ENCODE measurements at regions not wholly inside any gene's neighbourhood (a gene's known extent, or its start where the extent isn't known, plus 50 kb on each side); places are given as distances from the start of the nearest gene placed in this dataset.

DNA sequence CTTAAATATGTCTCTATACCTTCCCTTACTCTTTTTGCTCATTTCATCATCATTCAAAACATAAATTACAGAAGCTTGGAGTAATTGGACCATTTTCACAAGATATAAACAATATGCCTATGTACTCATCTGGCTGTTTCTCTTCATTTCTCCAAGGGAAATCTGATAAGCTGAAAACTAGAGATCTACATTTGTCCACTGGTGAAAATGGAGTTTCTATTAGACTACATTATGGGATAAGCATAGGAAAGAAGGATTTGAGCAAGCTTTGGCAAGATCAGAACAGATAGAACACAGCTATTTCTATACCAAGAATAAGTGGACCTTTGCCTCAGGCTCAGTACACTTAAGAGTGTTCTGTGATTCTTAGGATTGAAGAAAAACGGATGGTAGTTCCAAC is 404.4 kb downstream of the GASK1B start:
- ChIA-PET POLR2A (ENCODE audit: unreplicated experiment) (no interaction called here), CTCF (no interaction called here)
- no peaks in the 10 kb centered on the region; the same call in 1 of the 2 replicates for H3K79me2 ChIP-seq (ENCODE audit: low read depth)
- H3K36me3 ChIP-seq (ENCODE audit: low read depth) = no peaks in the 10 kb centered on the region
- no peak overlapping the region for H2AFZ ChIP-seq
- intact Hi-C loops (cut with micrococcal nuclease; ENCODE audit: unreplicated experiment) = no loop called here
- H3K4me1 ChIP-seq (replicated peaks; ENCODE audit: insufficient read depth) = no peaks in the 10 kb centered on the region
- H3K27ac ChIP-seq = no peak overlapping the region
- TF ChIP-seq EZH2 (IDR thresholded peaks at IDR 0.05; ENCODE audit: low read depth) = no peak
- no peak for TF ChIP-seq CTCF (conservative IDR thresholded peaks at IDR 0.05)
- H3F3A ChIP-seq (ENCODE audit: insufficient read depth, low read depth) = no peaks in the 10 kb centered on the region
- BruUV-seq (replicated peaks) = no TSS peak
- no peaks in the 10 kb centered on the region for H3K9me3 ChIP-seq (ENCODE audit: insufficient read depth, low read depth)
- no peaks in the 10 kb centered on the region for H3K27me3 ChIP-seq (ENCODE audit: insufficient read depth, low read depth)
- no peak overlapping the region for H3K4me3 ChIP-seq
- H4K20me1 ChIP-seq (ENCODE audit: insufficient read depth) = no peaks in the 10 kb centered on the region
- no peak for DNase-seq
- no peaks in the 10 kb centered on the region; the same call in 1 of the 2 replicates for H3K9me2 ChIP-seq (ENCODE audit: insufficient read depth)
- H3K4me2 ChIP-seq = no peak overlapping the region

GRCh38 chr4:157763490-157763889 is 409.3 kb downstream of the GASK1B start:
- Histone ChIP-seq H3K4me2 (no peak overlapping the region), H3K79me2 (ENCODE audit: low read depth) (no peaks in the 10 kb centered on the region; the same call in 1 of the 2 replicates), H3K27me3 (ENCODE audit: insufficient read depth, low read depth) (no peaks in the 10 kb centered on the region), H3K4me3 (no peak overlapping the region), H3K27ac (no peak overlapping the region), H3K36me3 (ENCODE audit: low read depth) (no peaks in the 10 kb centered on the region), H2AFZ (no peak overlapping the region), H3K9me2 (ENCODE audit: insufficient read depth) (no peaks in the 10 kb centered on the region; the same call in 1 of the 2 replicates), H3K4me1 (replicated peaks; ENCODE audit: insufficient read depth) (no peaks in the 10 kb centered on the region), H3F3A (ENCODE audit: insufficient read depth, low read depth) (no peaks in the 10 kb centered on the region), H4K20me1 (ENCODE audit: insufficient read depth) (no peaks in the 10 kb centered on the region), H3K9me3 (ENCODE audit: insufficient read depth, low read depth) (no peaks in the 10 kb centered on the region)
- intact Hi-C loops (cut with micrococcal nuclease; ENCODE audit: unreplicated experiment) = no loop called here
- POLR2A ChIA-PET (ENCODE audit: unreplicated experiment) = no interaction called here
- no TSS peak for BruUV-seq (replicated peaks)
- CTCF ChIA-PET = no interaction called here
- DNase-seq = no peak
- TF ChIP-seq EZH2 (IDR thresholded peaks at IDR 0.05; ENCODE audit: low read depth) (no peak), CTCF (conservative IDR thresholded peaks at IDR 0.05) (no peak)

DNA sequence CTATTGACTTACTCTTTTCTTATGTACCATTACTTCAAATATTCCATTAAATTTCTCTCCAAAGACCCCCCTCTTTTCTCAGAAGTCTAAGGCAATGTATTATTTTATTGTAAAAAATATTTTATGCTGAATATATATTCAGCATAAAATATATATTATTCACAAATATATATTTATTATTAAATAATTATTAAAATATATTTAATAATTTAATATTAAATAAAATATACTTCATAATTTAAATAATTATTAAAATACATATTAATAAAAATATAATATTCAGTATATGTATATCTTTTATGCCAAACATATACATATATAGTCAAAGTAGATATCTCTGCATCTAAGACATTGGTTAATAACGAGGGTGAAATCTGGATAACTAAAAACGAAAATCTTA is 418.4 kb downstream of the GASK1B start:
- Histone ChIP-seq H3K4me2 (no peak overlapping the region), H3K9me3 (ENCODE audit: insufficient read depth, low read depth) (no peaks in the 10 kb centered on the region), H3K36me3 (ENCODE audit: low read depth) (no peaks in the 10 kb centered on the region), H3K4me3 (no peak overlapping the region), H3K79me2 (ENCODE audit: low read depth) (no peaks in the 10 kb centered on the region), H3K4me1 (replicated peaks; ENCODE audit: insufficient read depth) (no peaks in the 10 kb centered on the region), H3K27me3 (ENCODE audit: insufficient read depth, low read depth) (no peaks in the 10 kb centered on the region), H3K27ac (no peak overlapping the region), H3K9me2 (ENCODE audit: insufficient read depth) (no peaks in the 10 kb centered on the region), H3F3A (ENCODE audit: insufficient read depth, low read depth) (no peaks in the 10 kb centered on the region), H2AFZ (no peak overlapping the region), H4K20me1 (ENCODE audit: insufficient read depth) (no peaks in the 10 kb centered on the region)
- POLR2A ChIA-PET (ENCODE audit: unreplicated experiment) = no interaction called here
- no peak for TF ChIP-seq EZH2 (IDR thresholded peaks at IDR 0.05; ENCODE audit: low read depth)
- no peak for TF ChIP-seq CTCF (conservative IDR thresholded peaks at IDR 0.05)
- DNase-seq = no peak
- CTCF ChIA-PET = no interaction called here
- no TSS peak for BruUV-seq (replicated peaks)
- intact Hi-C loops (cut with micrococcal nuclease; ENCODE audit: unreplicated experiment) = no loop called here

All from PC-9 (cell line).